H1 (cell line): ENCODE measurements at regions not wholly inside any gene's neighbourhood (a gene's known extent, or its start where the extent isn't known, plus 50 kb on each side); places are given as distances from the start of the nearest gene placed in this dataset.
A peak's percentile ranks its signal among the peaks of the same experiment; 100 is the strongest.

ENCODE experiments used
- CTCF ChIA-PET: fragments of 300-600 bp; sonication (Branson Sonifier 250); formaldehyde crosslinking; loops from one replicate; lab custom pipeline; 2021; ENCODE audit not compliant: partially characterized antibody; lab: Charles Lee
- POLR2A ChIA-PET: fragments of 300-600 bp; sonication (Branson Sonifier 250); formaldehyde crosslinking; loops from one replicate; lab custom pipeline; 2021; ENCODE audit warnings: inconsistent platforms; ENCODE audit not compliant: partially characterized antibody; lab: Charles Lee
- DNase-seq, 2 experiments: peaks; one replicate each; pipeline versions ENCODE4 v3.0.0 to v3.0.0-alpha.2; 2010 to 2022; ENCODE audit warnings: low spot score in 2 of 2, low read depth in 1 of 2, mixed read lengths in 1 of 2
- FAIRE-seq: peaks from 2 replicates; lab custom pipeline; 2011; peaks lifted over from hg19 to GRCh38; lab: Jason Lieb, UNC
- H2AFZ ChIP-seq: 2 replicates; pipeline ENCODE4 v1.8.1; 2012; ENCODE audit warnings: low read length, inconsistent platforms
- H2AK5ac ChIP-seq: 2 replicates; pipeline ENCODE4 v1.6.1; 2013; ENCODE audit warnings: low read depth, low read length
- H2BK120ac ChIP-seq: replicated peaks from 2 replicates; pipeline ENCODE3; 2013; ENCODE audit warnings: low read depth, low read length, inconsistent platforms
- H2BK12ac ChIP-seq: 2 replicates; pipeline ENCODE4 v1.6.1; 2013; ENCODE audit warnings: low read depth, low read length
- H2BK15ac ChIP-seq: 2 replicates; pipeline ENCODE4 v1.6.1; 2013; ENCODE audit warnings: low read length
- H2BK20ac ChIP-seq: 2 replicates; pipeline ENCODE4 v1.6.1; 2013; ENCODE audit warnings: low read length
- H2BK5ac ChIP-seq: 2 replicates; pipeline ENCODE4 v1.6.1; 2013; ENCODE audit warnings: low read depth, low read length
- H3K14ac ChIP-seq: 2 replicates; pipeline ENCODE4 v1.6.1; 2013; ENCODE audit warnings: inconsistent platforms; ENCODE audit not compliant: insufficient read length
- H3K18ac ChIP-seq: 2 replicates; pipeline ENCODE4 v1.6.1; 2013; ENCODE audit warnings: low read length; ENCODE audit errors: extremely low read depth
- H3K23ac ChIP-seq: 2 replicates; pipeline ENCODE4 v1.6.1; 2013; ENCODE audit warnings: inconsistent platforms; ENCODE audit not compliant: insufficient read length
- H3K23me2 ChIP-seq: 2 replicates; pipeline ENCODE4 v1.6.1; 2013; ENCODE audit warnings: low read depth, low read length
- H3K27ac ChIP-seq: 2 replicates; pipeline ENCODE4 v1.6.1; 2011; ENCODE audit warnings: low read depth, low read length, inconsistent platforms
- H3K27me3 ChIP-seq, 4 experiments: replicated peaks in 1 of 4; 1 replicate in 1 of 4; 2 replicates in 3 of 4; pipeline versions ENCODE4 v1.6.1 to v1.8.1; 2011 to 2013; ENCODE audit warnings: low read length in 3 of 4, mild to moderate bottlenecking in 3 of 4, inconsistent platforms in 2 of 4, mixed read lengths in 2 of 4, moderate library complexity in 1 of 4; ENCODE audit not compliant: control insufficient read depth in 3 of 4, insufficient read depth in 3 of 4; ENCODE audit errors: extremely low read depth in 1 of 4
- H3K36me3 ChIP-seq, 4 experiments: 2 replicates each; pipeline versions ENCODE4 v1.6.1 to v1.8.1; 2011 to 2013; ENCODE audit warnings: mild to moderate bottlenecking in 4 of 4, low read length in 3 of 4, moderate library complexity in 2 of 4, control low read depth in 1 of 4, inconsistent platforms in 1 of 4; ENCODE audit not compliant: insufficient read depth in 4 of 4, control insufficient read depth in 2 of 4
- H3K4ac ChIP-seq: replicated peaks from 2 replicates; pipeline ENCODE3; 2013; ENCODE audit warnings: low read length, low read depth, mixed read lengths, inconsistent platforms; ENCODE audit not compliant: insufficient read length
- H3K4me1 ChIP-seq, 4 experiments: replicated peaks in 1 of 4; 1 replicate in 1 of 4; 2 replicates in 3 of 4; pipeline versions ENCODE4 v1.6.1 to v1.8.1; 2011 to 2013; ENCODE audit warnings: low read length in 3 of 4, inconsistent platforms in 2 of 4, mixed read lengths in 1 of 4; ENCODE audit not compliant: insufficient read depth in 4 of 4, control insufficient read depth in 3 of 4
- H3K4me2 ChIP-seq, 2 experiments: 2 replicates each; pipeline versions ENCODE4 v1.6.1 to v1.8.1; 2011 to 2013; ENCODE audit warnings: low read depth in 2 of 2, low read length in 2 of 2, control low read depth in 1 of 2, inconsistent platforms in 1 of 2, mild to moderate bottlenecking in 1 of 2; ENCODE audit not compliant: insufficient read depth in 1 of 2
- H3K4me3 ChIP-seq, 4 experiments: fragments of 200-600, 300-600 bp in 1 of 4; sonication (generic), shearing (Covaris generic), sonication (Bioruptor Twin) in 1 of 4; 2 replicates each; pipeline versions ENCODE4 v1.5.1 to v1.8.1; 2011 to 2016; ENCODE audit warnings: low read length in 4 of 4, low read depth in 3 of 4, control low read depth in 2 of 4, inconsistent platforms in 2 of 4, mild to moderate bottlenecking in 2 of 4, mixed read lengths in 1 of 4, moderate library complexity in 1 of 4; ENCODE audit not compliant: insufficient read depth in 2 of 4; ENCODE audit errors: extremely low read depth in 1 of 4
- H3K56ac ChIP-seq: replicated peaks from 2 replicates; pipeline ENCODE3; 2013; ENCODE audit warnings: low read depth, mild to moderate bottlenecking, mixed read lengths, low read length, inconsistent platforms; ENCODE audit not compliant: insufficient read length
- H3K79me1 ChIP-seq: 2 replicates; pipeline ENCODE4 v1.6.1; 2013; ENCODE audit warnings: low read depth, low read length, control low read depth
- H3K79me2 ChIP-seq, 2 experiments: 2 replicates each; pipeline versions ENCODE4 v1.6.1 to v1.8.1; 2012 to 2013; ENCODE audit warnings: low read length in 2 of 2, mild to moderate bottlenecking in 2 of 2, inconsistent platforms in 1 of 2; ENCODE audit not compliant: insufficient read depth in 2 of 2, control insufficient read depth in 1 of 2
- H3K9ac ChIP-seq, 4 experiments: replicated peaks in 1 of 4; 1 replicate in 1 of 4; 2 replicates in 3 of 4; pipeline versions ENCODE4 v1.6.1 to v1.8.1; 2011 to 2013; ENCODE audit warnings: low read depth in 3 of 4, low read length in 3 of 4, control low read depth in 2 of 4, mild to moderate bottlenecking in 2 of 4, moderate library complexity in 2 of 4, inconsistent platforms in 1 of 4; ENCODE audit errors: extremely low read depth in 1 of 4
- H3K9me3 ChIP-seq, 2 experiments: 2 replicates each; pipeline versions ENCODE4 v1.6.1 to v1.8.1; 2012 to 2013; ENCODE audit warnings: mild to moderate bottlenecking in 2 of 2, moderate library complexity in 2 of 2, control low read depth in 1 of 2, inconsistent platforms in 1 of 2, low read depth in 1 of 2, low read length in 1 of 2, mixed read lengths in 1 of 2; ENCODE audit not compliant: insufficient read depth in 2 of 2
- H4K20me1 ChIP-seq, 2 experiments: replicated peaks in 1 of 2; 2 replicates each; pipeline versions ENCODE3 to v1.8.1; 2011 to 2013; ENCODE audit warnings: inconsistent platforms in 2 of 2, low read length in 2 of 2, mild to moderate bottlenecking in 1 of 2; ENCODE audit not compliant: insufficient read depth in 2 of 2, control insufficient read depth in 1 of 2
- H4K5ac ChIP-seq: 2 replicates; pipeline ENCODE4 v1.6.1; 2013; ENCODE audit warnings: low read length, low read depth, mixed read lengths, inconsistent platforms; ENCODE audit not compliant: insufficient read length
- H4K8ac ChIP-seq: 2 replicates; pipeline ENCODE4 v1.8.0; 2013; ENCODE audit warnings: mild to moderate bottlenecking, moderate library complexity, low read length, inconsistent platforms; ENCODE audit not compliant: insufficient read depth; ENCODE audit errors: extremely low read depth
- H4K91ac ChIP-seq: replicated peaks from 2 replicates; pipeline ENCODE3; 2013; ENCODE audit warnings: low read length, mixed read lengths, inconsistent platforms; ENCODE audit not compliant: insufficient read length
- CHD1 ChIP-seq: IDR thresholded peaks from 2 replicates; pipeline ENCODE4 v1.6.1; 2012; ENCODE audit warnings: low read depth, low read length, improper control_type of control experiment
- HDAC2 ChIP-seq, 2 experiments: fragments of 300-600 bp in 1 of 2; sonication (generic) in 1 of 2; IDR thresholded peaks; 2 replicates each; pipeline ENCODE4 v1.6.1; 2011 to 2012; ENCODE audit warnings: low read depth in 2 of 2, low read length in 2 of 2, mild to moderate bottlenecking in 2 of 2, moderate library complexity in 2 of 2, borderline replicate concordance in 1 of 2, inconsistent platforms in 1 of 2
- HDAC6 ChIP-seq: IDR thresholded peaks from one replicate; pipeline ENCODE4 v1.7.1; 2012; ENCODE audit warnings: low read depth, mild to moderate bottlenecking, inconsistent platforms, low read length, moderate library complexity
- MAFK ChIP-seq: IDR thresholded peaks from 2 replicates; pipeline ENCODE4 v1.6.1; 2012; ENCODE audit warnings: low read depth, mild to moderate bottlenecking, improper control_type of control experiment, low read length
- POU5F1 ChIP-seq: IDR thresholded peaks from 2 replicates; pipeline ENCODE4 v1.6.1; 2011; ENCODE audit warnings: low read depth, mild to moderate bottlenecking, low read length, moderate library complexity
- SUZ12 ChIP-seq: fragments of 200-600 bp; sonication (generic); IDR thresholded peaks from 2 replicates; pipeline ENCODE4 v1.6.1; 2012; ENCODE audit warnings: mild to moderate bottlenecking, inconsistent platforms, low read length, moderate library complexity, mixed read lengths
- TAF1 ChIP-seq: IDR thresholded peaks from 2 replicates; pipeline ENCODE4 v1.6.1; 2011; ENCODE audit warnings: mild to moderate bottlenecking, low read depth, low read length
- TAF7 ChIP-seq: optimal IDR thresholded peaks from 2 replicates; pipeline ENCODE3; 2011; ENCODE audit warnings: low read depth, mild to moderate bottlenecking, inconsistent platforms, low read length, moderate library complexity, borderline replicate concordance
- TEAD4 ChIP-seq: IDR thresholded peaks from 2 replicates; pipeline ENCODE4 v1.6.1; 2012; ENCODE audit warnings: low read depth, low read length, inconsistent platforms, mixed read lengths
- WGBS, 2 experiments: shearing (Covaris generic) in 1 of 2; methylation state at CpG; one replicate each; pipeline versions ENCODE4 v1.1.6 to v1.1.7; 2013 to 2015; ENCODE audit warnings: low lambda C conversion rate in 2 of 2, mixed read lengths in 2 of 2, inconsistent platforms in 1 of 2, low coverage in 1 of 2, missing lambda C conversion rate in 1 of 2; ENCODE audit not compliant: insufficient replicate concordance in 2 of 2, insufficient coverage in 1 of 2, insufficient read length in 1 of 2; ENCODE audit errors: extremely low coverage in 1 of 2, missing lambda C conversion rate in 1 of 2; 5-methylcytosine and 5-hydroxymethylcytosine counted together

- Histone ChIP-seq H4K91ac (no peak overlapping the region), H3K23ac (no peak overlapping the region), H3K9ac (no peak overlapping the region), H4K8ac (no peak overlapping the region), H4K20me1 (no peaks in the 10 kb centered on the region), H3K4me2 (no peak overlapping the region), H3K56ac (no peak overlapping the region), H2AFZ (0 out of 2 replicates have a peak overlapping the region, but pooled peaks have one; percentile 62), H4K5ac (no peak overlapping the region), H2AK5ac (no peak overlapping the region), H3K9me3 (no peaks in the 10 kb centered on the region), H3K4ac (no peak overlapping the region), H2BK5ac (no peak overlapping the region), H3K4me3 (no peak overlapping the region), H3K36me3 (no peaks in the 10 kb centered on the region), H3K4me1 (no peaks in the 10 kb centered on the region), H2BK120ac (no peak overlapping the region), H3K18ac (no peak overlapping the region), H2BK12ac (no peak overlapping the region), H3K14ac (no peak overlapping the region), H3K79me2 (no peaks in the 10 kb centered on the region), H2BK20ac (no peak overlapping the region), H3K27me3 (peaks cover 0 to 1% (median 0%) of the 10 kb centered on the region in 4 experiments; a peak in 1 of 7 replicates), H2BK15ac (no peak overlapping the region), H3K79me1 (no peaks in the 10 kb centered on the region), H3K23me2 (no peaks in the 10 kb centered on the region; the same call in 1 of the 2 replicates), H3K27ac (no peak overlapping the region)
- ChIA-PET POLR2A (no interaction called here), CTCF (no interaction called here)
- 86% methylated on average over 10 of the region's 10 CpGs; no CpG with 5 or more reads in 1 of the 2 experiments for WGBS, 2 experiments
- DNase-seq: no peak
- TF ChIP-seq TEAD4 (no peak), HDAC6 (no peak), HDAC2 (IDR thresholded peaks at IDR 0.05; ENCODE audit: borderline replicate concordance in 1 of 2, low read depth in 2 of 2, low read length in 2 of 2) (no peak), POU5F1 (no peak), TAF1 (no peak), CHD1 (no peak), MAFK (no peak), TAF7 (no peak), SUZ12 (no peak)
- no peak for FAIRE-seq
These were observed 190.6 kb upstream of the LNX1 start for GRCh38 chr4:53781629-53782457.
